DND-41 (cell line): ENCODE measurements at regions not wholly inside any gene's neighbourhood (a gene's known extent, or its start where the extent isn't known, plus 50 kb on each side); places are given as distances from the start of the nearest gene placed in this dataset.

Source experiments
- CTCF ChIP-seq: IDR thresholded peaks from 2 replicates; pipeline ENCODE4 v1.5.1; 2012; ENCODE audit warnings: borderline replicate concordance, low read length, moderate library complexity, mild to moderate bottlenecking; ENCODE audit not compliant: poor library complexity, severe bottlenecking; ENCODE audit errors: extremely low read depth
- EZH2 ChIP-seq: IDR thresholded peaks from 3 replicates; pipeline ENCODE4 v1.6.1; 2012; ENCODE audit warnings: borderline replicate concordance, low read depth, mild to moderate bottlenecking, moderate library complexity, low read length, inconsistent platforms; ENCODE audit not compliant: severe bottlenecking

- no peak for TF ChIP-seq CTCF
- TF ChIP-seq EZH2, result no peak
Observed at GRCh38 chr2:223182356-223182755, 130.4 kb downstream of the KCNE4 start.
